ENCODE measurements at regions not wholly inside any gene's neighbourhood (a gene's known extent, or its start where the extent isn't known, plus 50 kb on each side); places are given as distances from the start of the nearest gene placed in this dataset.

DNA sequence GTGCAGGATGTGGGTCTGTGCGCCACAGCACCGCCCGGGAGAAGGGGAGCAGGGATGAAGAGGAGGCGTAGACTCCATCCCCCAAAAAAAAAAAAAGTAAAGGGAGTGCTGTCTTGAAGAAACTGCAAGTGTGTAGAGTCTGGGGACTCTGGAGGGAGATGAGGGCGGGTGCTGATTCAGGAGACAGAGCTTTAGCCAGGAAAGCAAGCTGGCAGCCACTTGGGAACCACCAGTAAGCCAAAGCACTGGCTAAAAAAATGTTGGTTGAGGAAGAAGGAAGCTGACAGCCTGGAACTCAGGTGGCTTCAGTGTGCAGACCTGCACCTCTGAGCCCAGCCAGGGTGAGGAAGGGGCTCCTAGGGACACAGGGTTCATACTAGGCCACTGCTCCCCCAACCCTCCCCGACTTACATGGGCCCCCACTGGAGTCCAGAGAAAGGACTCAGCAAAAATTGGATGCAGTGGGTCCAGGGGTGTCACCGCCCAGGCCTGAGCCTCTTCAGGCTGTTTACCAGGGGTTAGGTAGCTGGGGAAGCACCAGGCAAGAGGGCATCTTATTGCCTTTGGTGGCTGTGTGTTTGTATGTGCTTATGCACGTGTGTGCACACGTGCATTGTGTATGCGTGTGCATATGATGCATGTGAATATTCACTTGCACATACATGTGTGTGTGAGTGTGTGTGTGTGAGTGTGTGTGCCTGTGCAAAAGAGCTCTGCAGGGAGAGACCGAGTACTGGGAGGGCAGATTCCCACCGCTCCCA lies 153.5 kb upstream of the MLN start:
- DNase-seq = no peak
- Histone ChIP-seq H4K8ac (replicated peaks; ENCODE audit: insufficient read length, low read depth, low read length) (no peak overlapping the region), H3K27ac (ENCODE audit: insufficient read length, low read depth, low read length) (no peak overlapping the region), H3K23ac (ENCODE audit: insufficient read length, low read depth, low read length) (no peak overlapping the region), H3K4me1 (ENCODE audit: insufficient read depth, low read length) (no peaks in the 10 kb centered on the region; the same call in 1 of the 2 replicates), H3K56ac (ENCODE audit: insufficient read length, low read depth, low read length) (no peak overlapping the region), H3K18ac (ENCODE audit: insufficient read length, low read depth, low read length) (no peak overlapping the region), H3K79me1 (ENCODE audit: insufficient read depth, low read depth, low read length, poor library complexity, severe bottlenecking) (no peaks in the 10 kb centered on the region), H2BK12ac (ENCODE audit: insufficient read length, low read depth, low read length) (no peak overlapping the region), H2BK15ac (ENCODE audit: low read depth, low read length) (no peak overlapping the region), H3K79me2 (ENCODE audit: insufficient read depth, low read length) (no peaks in the 10 kb centered on the region), H4K5ac (ENCODE audit: insufficient read length, low read depth, low read length) (no peak overlapping the region), H3K9me3 (ENCODE audit: control insufficient read depth, low read depth, low read length) (no peaks in the 10 kb centered on the region), H4K20me1 (ENCODE audit: control insufficient read depth, insufficient read depth, insufficient read length) (no peaks in the 10 kb centered on the region), H3K4me2 (ENCODE audit: insufficient read depth, insufficient read length, low read length) (no peak overlapping the region), H3K14ac (ENCODE audit: insufficient read depth, low read length) (no peak overlapping the region), H2AFZ (ENCODE audit: low read length) (no peak overlapping the region), H2BK120ac (ENCODE audit: low read depth, low read length, poor library complexity, severe bottlenecking) (no peak overlapping the region), H2BK20ac (ENCODE audit: low read depth, low read length, poor library complexity, severe bottlenecking) (no peak overlapping the region), H3K9ac (ENCODE audit: extremely low read depth, insufficient read length, low read length) (no peak overlapping the region), H3T11ph (ENCODE audit: low read length) (no peak overlapping the region), H3K23me2 (ENCODE audit: insufficient read length, low read depth, low read length, poor library complexity, severe bottlenecking) (no peaks in the 10 kb centered on the region), H3K27me3 (ENCODE audit: insufficient read depth, low read length) (no peaks in the 10 kb centered on the region; the same call in 1 of the 2 replicates), H2BK5ac (ENCODE audit: insufficient read length, low read length) (no peak overlapping the region), H3K4ac (ENCODE audit: low read depth, low read length) (no peak overlapping the region), H4K91ac (ENCODE audit: insufficient read length, low read depth, low read length) (no peak overlapping the region), H2AK5ac (ENCODE audit: insufficient read length, low read length) (no peak overlapping the region)
- H3K27me3 Mint-ChIP-seq (ENCODE audit: low read depth) = peaks cover 2% of the 10 kb centered on the region
- H3K9me3 Mint-ChIP-seq = no peaks in the 10 kb centered on the region
- peaks cover 32 to 33% of the 10 kb centered on the region in 2 experiments for H3K4me1 Mint-ChIP-seq
- TF ChIP-seq, protein P1, sequence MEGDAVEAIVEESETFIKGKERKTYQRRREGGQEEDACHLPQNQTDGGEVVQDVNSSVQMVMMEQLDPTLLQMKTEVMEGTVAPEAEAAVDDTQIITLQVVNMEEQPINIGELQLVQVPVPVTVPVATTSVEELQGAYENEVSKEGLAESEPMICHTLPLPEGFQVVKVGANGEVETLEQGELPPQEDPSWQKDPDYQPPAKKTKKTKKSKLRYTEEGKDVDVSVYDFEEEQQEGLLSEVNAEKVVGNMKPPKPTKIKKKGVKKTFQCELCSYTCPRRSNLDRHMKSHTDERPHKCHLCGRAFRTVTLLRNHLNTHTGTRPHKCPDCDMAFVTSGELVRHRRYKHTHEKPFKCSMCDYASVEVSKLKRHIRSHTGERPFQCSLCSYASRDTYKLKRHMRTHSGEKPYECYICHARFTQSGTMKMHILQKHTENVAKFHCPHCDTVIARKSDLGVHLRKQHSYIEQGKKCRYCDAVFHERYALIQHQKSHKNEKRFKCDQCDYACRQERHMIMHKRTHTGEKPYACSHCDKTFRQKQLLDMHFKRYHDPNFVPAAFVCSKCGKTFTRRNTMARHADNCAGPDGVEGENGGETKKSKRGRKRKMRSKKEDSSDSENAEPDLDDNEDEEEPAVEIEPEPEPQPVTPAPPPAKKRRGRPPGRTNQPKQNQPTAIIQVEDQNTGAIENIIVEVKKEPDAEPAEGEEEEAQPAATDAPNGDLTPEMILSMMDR (conservative IDR thresholded peaks at IDR 0.05) = no peak
- H3K4me3 Mint-ChIP-seq = no peak overlapping the region
- H3K36me3 Mint-ChIP-seq (ENCODE audit: insufficient read depth in 1 of 3, low read depth in 3 of 3) = no peaks in the 10 kb centered on the region
- no CpG with 5 or more reads among the region's 12 CpGs for WGBS (ENCODE audit: extremely low coverage, insufficient read length, low lambda C conversion rate)
- peak overlapping the region in 1 of 3 experiments; percentile 56; a peak in 1 of 7 replicates for H3K27ac Mint-ChIP-seq

Data from H9 (cell line).